Endothelial cell (in vitro differentiated cells): ENCODE measurements at regions not wholly inside any gene's neighbourhood (a gene's known extent, or its start where the extent isn't known, plus 50 kb on each side); places are given as distances from the start of the nearest gene placed in this dataset.

Experiments
- DNase-seq: peaks from one replicate; pipeline ENCODE4 v3.0.0; 2021; ENCODE audit warnings: low spot score
- H3K27ac Mint-ChIP-seq: one replicate; pipeline ENCODE4 v1.8.0; 2021; ENCODE audit warnings: mixed read lengths, inconsistent platforms; ENCODE audit not compliant: unreplicated experiment
- H3K27me3 Mint-ChIP-seq: one replicate; pipeline ENCODE4 v1.8.0; 2021; ENCODE audit warnings: mild to moderate bottlenecking, moderate library complexity, mixed read lengths, inconsistent platforms; ENCODE audit not compliant: unreplicated experiment
- H3K36me3 Mint-ChIP-seq: one replicate; pipeline ENCODE4 v1.8.0; 2021; ENCODE audit warnings: mild to moderate bottlenecking, low read depth, mixed read lengths, inconsistent platforms; ENCODE audit not compliant: unreplicated experiment
- H3K4me1 Mint-ChIP-seq: one replicate; pipeline ENCODE4 v1.8.0; 2021; ENCODE audit warnings: mild to moderate bottlenecking, mixed read lengths, inconsistent platforms; ENCODE audit not compliant: unreplicated experiment
- H3K4me3 Mint-ChIP-seq: one replicate; pipeline ENCODE4 v1.8.0; 2021; ENCODE audit warnings: mild to moderate bottlenecking, mixed read lengths, inconsistent platforms; ENCODE audit not compliant: unreplicated experiment
- H3K9me3 Mint-ChIP-seq: one replicate; pipeline ENCODE4 v1.8.0; 2021; ENCODE audit warnings: mixed read lengths, inconsistent platforms; ENCODE audit not compliant: unreplicated experiment
- TF ChIP-seq, protein P1 (sequence below): fragments of 200-600 bp; sonication (generic); IDR thresholded peaks from one replicate; pipeline ENCODE4 v1.5.0; 2021; ENCODE audit warnings: antibody characterized with exemption; ENCODE audit not compliant: unreplicated experiment

GRCh38 chr20:51202304-51202703 is 179.4 kb upstream of the KCNG1 start:
- Mint-ChIP-seq H3K27me3 (peaks cover 3% of the 10 kb centered on the region), H3K4me3 (no peak overlapping the region), H3K9me3 (no peaks in the 10 kb centered on the region), H3K27ac (no peak overlapping the region), H3K4me1 (no peaks in the 10 kb centered on the region), H3K36me3 (no peaks in the 10 kb centered on the region)
- TF ChIP-seq, protein P1, sequence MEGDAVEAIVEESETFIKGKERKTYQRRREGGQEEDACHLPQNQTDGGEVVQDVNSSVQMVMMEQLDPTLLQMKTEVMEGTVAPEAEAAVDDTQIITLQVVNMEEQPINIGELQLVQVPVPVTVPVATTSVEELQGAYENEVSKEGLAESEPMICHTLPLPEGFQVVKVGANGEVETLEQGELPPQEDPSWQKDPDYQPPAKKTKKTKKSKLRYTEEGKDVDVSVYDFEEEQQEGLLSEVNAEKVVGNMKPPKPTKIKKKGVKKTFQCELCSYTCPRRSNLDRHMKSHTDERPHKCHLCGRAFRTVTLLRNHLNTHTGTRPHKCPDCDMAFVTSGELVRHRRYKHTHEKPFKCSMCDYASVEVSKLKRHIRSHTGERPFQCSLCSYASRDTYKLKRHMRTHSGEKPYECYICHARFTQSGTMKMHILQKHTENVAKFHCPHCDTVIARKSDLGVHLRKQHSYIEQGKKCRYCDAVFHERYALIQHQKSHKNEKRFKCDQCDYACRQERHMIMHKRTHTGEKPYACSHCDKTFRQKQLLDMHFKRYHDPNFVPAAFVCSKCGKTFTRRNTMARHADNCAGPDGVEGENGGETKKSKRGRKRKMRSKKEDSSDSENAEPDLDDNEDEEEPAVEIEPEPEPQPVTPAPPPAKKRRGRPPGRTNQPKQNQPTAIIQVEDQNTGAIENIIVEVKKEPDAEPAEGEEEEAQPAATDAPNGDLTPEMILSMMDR: no peak
- no peak for DNase-seq

DNA sequence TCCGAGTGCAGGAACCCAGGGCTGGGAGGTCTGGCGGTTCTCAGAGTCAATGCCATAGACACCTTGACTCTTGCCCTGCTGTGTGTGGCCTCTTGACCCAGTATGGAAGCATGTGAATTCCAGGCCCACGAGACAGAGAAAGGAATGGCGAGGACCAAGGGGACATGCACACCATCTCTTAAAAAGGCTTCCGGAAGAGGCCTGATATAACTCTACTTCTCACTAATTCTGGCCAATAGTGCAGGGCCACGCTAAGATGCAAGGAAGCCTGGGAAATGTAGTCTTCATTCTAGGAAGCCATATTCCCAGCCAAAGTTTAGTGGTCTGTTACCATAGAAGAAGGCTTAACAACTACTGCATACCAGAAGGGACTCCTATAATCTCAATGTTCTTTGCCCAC is 177.0 kb upstream of the KCNG1 start:
- no peak overlapping the region for H3K27ac Mint-ChIP-seq
- no peaks in the 10 kb centered on the region for H3K4me1 Mint-ChIP-seq
- TF ChIP-seq, protein P1: no peak
- no peaks in the 10 kb centered on the region for H3K9me3 Mint-ChIP-seq
- DNase-seq: no peak
- H3K36me3 Mint-ChIP-seq: no peaks in the 10 kb centered on the region
- H3K4me3 Mint-ChIP-seq: no peak overlapping the region
- peaks cover 4% of the 10 kb centered on the region for H3K27me3 Mint-ChIP-seq

DNA sequence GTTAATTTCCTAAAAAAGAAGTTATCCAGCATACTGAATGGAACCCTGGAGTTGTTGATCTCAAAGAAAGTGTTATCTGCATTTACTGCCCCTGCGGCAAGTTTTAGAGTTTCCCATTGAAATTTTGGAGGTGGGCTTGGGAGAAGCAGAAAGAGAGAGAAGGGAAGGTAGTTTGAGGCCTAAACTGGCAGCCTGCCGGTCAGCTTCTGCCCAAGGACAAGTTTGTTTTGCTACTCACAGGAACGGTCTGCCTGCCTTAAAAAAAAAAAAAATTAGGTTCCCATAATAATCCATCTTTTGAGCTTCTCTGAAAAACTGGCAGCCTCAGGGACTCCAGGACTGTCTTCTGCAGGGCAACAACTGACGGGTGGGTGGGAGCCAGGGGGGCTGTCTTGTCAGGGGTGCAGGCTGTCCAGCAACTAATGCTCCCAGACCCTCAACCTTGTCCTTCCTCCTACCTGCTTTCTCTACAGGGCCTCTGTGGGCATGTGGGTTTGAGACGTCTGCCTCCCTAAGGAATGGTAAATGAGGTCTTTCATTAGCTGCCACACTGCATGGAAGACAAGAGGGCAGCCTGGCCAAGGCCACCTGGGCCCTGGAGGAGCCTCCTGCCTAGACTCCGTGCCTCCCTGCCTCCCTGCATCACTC is 176.1 kb upstream of the KCNG1 start:
- Mint-ChIP-seq H3K27me3 (peaks cover 2% of the 10 kb centered on the region), H3K9me3 (no peaks in the 10 kb centered on the region), H3K4me1 (no peaks in the 10 kb centered on the region), H3K4me3 (no peak overlapping the region), H3K27ac (no peak overlapping the region), H3K36me3 (no peaks in the 10 kb centered on the region)
- TF ChIP-seq, protein P1: no peak
- DNase-seq: no peak

DNA sequence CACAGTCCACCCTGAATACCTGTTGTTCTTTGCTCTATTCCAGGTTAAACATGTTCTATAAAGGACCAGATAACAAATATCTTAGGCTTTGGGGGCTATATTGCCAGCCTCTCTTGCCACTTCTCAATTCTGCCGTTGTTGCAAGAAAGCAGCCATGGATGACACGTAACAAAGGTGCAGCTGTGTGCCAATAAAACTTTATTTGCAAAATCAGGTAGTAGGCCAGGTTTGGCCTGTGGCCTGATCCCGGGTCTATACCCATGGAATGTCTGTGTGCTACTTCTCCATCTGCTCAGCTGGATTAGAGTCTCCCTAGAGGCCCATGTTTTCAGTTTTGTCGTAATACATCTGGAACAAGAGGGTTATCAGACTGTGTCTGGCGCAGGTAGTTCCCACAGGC is 175.3 kb upstream of the KCNG1 start:
- Mint-ChIP-seq H3K27me3 (peaks cover 2% of the 10 kb centered on the region), H3K36me3 (no peaks in the 10 kb centered on the region), H3K4me3 (no peak overlapping the region), H3K9me3 (no peaks in the 10 kb centered on the region), H3K27ac (no peak overlapping the region), H3K4me1 (no peaks in the 10 kb centered on the region)
- DNase-seq: no peak
- TF ChIP-seq, protein P1: no peak

DNA sequence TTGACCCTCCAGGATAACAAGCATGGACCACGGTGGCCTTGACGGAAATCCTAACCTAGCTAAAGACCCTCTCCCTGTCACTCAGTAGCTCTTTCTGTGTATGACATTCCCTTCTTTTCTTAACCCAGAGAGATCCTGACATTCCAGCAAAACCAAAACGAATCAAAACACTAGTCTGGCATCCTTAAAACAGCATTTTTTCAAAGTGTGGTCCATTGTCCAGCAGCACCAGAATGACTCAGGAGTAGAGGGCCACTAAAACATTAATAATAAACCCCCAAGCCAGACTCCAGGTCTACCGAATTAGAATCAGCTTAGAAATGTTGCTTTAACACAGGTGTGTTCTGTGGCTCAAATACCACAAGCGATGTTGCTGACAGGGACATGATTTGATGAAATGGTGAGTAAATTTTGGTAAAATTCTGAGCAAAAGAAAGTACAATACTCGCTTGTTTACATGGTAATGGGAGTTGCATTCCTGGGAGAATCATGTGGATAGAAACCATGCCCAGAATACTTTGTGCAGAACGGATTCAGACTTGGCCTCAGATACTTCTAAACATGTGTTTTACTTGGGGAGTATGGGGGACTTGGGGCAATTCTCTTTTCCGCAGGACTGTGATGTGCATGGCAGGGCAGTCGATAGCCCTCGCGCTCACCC is 174.2 kb upstream of the KCNG1 start:
- DNase-seq: no peak
- no peaks in the 10 kb centered on the region for H3K9me3 Mint-ChIP-seq
- no peaks in the 10 kb centered on the region for H3K4me1 Mint-ChIP-seq
- H3K36me3 Mint-ChIP-seq: no peaks in the 10 kb centered on the region
- H3K27me3 Mint-ChIP-seq: peaks cover 2% of the 10 kb centered on the region
- no peak overlapping the region for H3K4me3 Mint-ChIP-seq
- TF ChIP-seq, protein P1: no peak
- no peak overlapping the region for H3K27ac Mint-ChIP-seq
